ENCODE measurements at regions not wholly inside any gene's neighbourhood (a gene's known extent, or its start where the extent isn't known, plus 50 kb on each side); places are given as distances from the start of the nearest gene placed in this dataset.

DNA sequence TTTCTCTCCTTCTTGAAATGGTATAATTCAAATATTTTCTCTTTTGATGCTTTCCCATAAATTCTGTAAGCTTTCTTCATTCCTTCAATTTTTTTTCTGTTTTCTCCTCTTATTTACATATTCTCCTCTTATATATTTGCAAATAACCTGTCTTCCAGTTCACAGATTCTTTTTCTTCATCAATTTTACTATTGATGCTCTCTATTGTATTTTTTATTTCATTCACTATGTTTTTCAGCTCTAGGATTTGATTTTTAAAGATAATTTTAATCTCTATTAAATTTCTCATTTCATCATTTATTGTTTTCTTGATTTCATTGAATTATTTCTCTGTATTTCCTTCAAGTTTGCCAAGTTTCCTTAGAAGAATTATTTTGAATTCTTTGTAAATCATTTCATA is 54.0 kb upstream of the PRPS1L1 start:
- no peak for DNase-seq

DNA sequence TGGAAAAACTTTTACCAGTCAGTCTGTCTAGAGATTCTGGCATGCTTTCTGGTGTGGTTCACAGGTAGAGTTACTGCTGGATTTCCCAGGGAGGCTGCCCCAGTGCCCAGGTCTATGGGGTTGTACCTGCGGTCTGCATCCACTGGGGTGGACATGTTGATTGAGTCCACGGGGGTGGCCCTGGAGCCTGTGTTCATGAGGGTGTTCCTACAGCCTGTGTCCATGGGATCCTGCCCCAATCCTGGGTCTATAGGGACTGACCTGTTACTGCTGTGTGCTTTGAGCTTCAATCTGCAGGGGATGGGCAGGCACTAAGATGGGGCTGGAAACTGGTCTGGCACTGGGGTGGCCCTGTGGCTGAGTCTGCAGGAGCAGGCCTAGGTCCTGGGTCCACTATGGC is 54.5 kb upstream of the PRPS1L1 start:
- no peak for DNase-seq

DNA sequence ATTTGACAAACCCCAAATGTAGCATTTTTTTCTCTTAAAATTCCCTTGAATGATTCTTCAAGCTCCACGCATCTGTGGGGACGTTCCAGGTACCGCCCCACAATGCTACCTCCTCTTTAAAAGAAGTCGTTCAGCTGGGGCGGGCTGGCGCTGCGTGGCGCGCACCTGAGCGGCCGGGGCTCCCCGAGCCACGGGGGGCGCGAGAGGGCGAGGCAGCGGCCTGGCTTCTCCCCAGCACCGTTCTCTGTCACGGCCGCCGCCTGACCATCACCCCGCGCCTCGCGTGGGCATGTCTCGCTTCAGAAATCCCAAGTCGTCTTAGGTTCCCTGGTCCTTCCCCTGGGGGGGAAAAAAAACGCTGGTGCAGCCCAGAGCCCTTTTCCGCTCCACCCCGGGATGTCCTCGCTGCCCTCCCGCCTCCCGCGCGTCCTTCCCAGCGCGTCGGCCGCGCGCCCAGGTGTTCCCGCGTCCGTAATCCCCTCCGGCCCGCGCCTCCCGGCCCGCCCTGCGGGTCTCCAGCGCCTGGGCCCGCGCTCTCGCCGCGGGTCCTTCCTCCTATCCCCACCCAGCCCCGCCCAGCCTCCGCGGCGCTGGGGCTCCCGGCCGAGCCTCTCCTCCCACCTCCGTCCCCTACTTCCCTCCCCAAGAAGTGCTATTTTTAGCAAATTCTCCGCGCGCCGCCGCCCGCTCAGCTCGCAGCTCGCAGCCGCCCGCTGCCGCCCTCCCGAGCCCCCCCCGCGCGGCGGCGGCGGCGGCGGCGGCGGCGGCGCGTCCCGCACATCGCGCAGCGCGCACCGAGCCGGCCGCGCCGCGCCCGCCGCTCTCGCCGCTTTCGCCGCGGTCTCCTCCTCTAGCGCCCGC is 58.7 kb upstream of the PRPS1L1 start:
- DNase-seq, result no peak

DNA sequence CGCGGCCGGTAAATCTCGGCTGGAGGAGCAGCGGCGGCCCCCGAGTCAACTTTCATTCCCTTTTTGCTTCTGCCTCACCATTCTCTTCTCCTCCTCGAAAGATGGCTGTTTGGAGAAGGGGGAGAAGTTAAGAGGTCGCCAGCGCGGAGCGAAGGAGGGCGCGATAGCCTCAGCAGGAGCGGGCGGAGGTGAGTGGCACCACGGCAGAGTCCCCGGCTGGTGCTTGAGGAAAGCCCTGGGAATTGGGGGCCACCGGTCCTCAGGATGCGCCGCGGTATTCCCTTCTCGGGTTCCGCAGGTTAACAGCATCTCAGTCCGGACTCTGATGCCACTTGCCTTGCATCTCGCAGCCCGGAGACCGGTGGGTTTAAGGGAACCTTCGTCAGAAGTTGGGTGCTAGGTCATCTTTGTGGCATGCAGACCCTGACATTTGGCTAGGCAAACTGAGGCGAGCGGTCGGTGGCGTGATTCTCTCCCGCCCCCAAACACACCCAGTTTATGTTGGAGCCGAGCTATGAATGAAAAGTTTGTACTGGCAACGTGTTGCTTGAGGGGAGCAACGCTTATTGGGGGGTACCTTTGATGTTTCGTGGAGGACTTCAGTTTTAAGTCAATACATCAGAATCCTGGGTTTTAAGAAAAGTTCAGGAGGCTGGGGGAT is 59.5 kb upstream of the PRPS1L1 start:
- DNase-seq, result no peak

DNA sequence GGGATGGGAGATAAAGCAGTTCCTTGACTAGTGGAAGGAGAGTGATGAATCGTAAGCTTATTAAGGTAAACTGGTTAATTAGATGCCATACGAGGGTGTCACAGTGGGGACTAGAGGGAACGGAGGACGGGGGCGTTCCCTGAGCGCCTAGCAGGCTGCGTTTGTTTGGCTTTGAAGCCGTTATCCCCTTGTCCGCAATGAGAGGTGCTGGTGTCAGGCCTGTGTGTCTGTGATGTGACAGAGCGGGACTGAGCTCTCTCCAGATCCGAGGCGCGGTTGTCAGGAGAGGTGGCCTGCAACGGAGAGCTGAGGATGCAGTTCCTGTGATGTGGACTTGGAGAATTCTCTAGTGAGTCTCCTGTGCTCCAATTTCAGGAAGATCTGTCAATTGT is 60.0 kb upstream of the PRPS1L1 start:
- DNase-seq, result no peak

DNA sequence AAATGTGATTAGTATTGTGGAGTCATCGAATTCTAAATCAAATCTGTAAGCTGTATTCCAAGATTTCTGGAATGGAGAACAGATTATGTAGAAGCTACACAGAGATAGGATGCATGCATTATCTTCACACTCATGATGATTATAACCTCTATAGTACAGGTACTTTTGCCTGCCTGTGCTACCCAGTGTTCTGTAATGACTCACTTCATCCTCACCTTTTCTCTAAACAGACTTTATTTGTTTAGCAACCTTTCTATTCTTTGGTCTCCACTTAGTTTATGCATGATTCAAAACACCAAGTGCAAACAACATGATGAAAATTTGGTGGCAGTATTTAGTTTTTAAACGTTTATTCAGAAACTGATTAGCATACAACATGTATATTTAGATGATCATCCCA is 68.4 kb upstream of the PRPS1L1 start:
- no peak for DNase-seq

GRCh38 chr7:18102576-18102975 is 74.9 kb upstream of the PRPS1L1 start:
- no peak for DNase-seq

DNA sequence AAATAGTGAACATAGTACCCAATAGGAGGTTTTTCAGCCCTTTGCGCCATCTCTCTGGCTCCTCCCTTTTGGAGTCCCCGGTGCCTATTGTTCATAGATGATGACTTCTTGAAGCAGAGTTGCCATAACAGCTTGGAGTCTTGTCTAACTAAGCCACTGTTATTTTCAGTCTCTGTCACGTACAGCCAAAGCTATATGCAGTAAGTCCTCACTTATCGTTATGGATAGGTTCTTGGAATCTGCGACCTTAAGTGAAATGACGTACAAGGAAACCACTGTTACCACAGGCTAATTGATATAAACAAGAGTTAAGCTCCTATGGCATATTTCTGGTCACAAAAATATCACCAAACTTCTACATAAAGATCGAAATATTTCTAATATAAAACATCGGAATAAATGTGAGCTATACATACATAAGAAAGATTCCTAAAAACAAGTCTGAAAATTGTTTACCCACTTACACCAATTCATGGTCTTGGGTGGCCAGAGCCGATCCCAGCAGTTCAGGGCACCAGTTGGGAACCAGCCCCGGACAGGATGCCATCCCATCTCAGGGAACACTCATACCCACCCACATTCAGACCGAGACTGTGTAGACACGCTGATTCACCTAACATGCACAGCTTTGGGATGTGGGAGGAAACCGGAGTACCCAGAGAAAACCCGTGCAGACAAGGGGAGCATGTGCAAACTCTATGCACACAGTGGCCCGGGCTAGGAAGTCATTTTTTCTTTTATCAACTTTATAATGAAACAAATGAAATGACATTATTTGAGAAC is 76.0 kb upstream of the PRPS1L1 start:
- DNase-seq, result no peak

- DNase-seq, result no peak
Observed at GRCh38 chr7:18109762-18110161, 82.1 kb upstream of the PRPS1L1 start.

GRCh38 chr7:18116661-18117060 is 89.0 kb upstream of the PRPS1L1 start:
- no peak for DNase-seq

DNA sequence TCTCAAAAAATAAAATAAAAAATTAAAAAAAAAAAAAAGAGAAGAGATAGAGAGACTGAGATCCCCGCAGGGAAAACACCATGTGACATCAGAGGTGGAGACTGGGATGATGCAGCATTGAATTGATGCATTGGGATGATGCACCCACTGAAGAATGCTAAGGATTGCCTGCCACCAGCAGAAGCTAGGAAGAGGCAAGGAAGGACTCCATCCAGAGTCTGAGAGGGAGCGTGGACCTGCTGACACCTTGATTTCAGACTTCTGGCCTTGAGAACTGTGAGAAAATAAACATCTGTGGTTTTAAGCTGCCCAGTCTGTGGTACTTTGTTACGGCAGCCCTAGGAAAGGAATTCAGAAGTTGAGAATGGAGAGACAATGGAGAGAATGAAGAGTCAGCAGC is 89.8 kb upstream of the PRPS1L1 start:
- no peak for DNase-seq

DNA sequence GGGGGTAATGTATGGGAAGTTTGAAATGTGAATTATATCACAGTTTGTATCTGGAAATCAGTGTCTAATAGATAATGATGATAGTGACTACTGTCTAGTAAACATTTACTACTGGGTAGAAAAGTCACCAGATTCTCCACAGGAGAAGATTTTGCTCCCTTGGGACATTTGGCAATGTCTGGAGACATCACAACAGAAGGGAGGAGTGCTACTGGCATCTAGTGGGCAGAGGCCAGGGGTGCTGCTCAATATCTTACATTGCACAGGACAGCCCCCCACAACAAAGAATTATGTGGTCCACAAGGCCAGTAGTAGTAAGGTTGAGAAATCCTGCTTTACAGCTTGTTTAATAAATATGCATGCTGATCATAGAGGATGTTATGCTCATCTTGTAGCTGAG is 92.3 kb upstream of the PRPS1L1 start:
- DNase-seq, result no peak

DNA sequence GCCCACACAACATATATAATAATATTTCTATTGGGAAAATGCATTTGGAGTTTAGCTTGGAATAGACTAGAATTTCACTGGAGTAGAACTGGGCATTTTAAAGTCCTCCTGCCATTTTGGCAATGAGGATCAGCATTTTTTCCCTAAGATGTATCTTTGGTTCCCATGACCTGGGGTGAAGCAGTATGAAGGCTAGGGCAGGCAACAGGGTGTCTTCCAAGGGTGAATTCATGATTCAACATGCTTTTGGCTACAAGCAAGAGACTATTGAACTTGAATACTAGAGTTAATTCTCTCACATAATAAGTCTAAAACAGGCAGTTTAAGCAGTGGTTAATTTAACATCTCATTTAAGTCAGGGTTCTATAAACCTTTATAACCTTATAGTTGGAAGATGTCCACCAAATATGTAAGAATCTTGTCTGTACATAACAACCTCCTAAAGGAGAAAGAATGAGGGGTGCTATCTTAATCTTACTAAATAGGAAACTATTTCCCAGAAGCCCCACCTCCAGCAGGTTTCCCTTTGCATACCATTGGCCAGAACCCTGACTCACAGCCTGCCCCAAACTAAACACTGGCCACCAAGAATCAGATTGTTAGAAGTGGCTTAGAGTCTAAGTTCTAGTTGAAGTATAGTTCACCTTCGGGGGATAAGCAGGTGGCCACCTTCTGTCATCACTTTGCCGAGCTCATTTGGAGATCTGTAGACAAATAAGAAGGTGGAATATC is 96.0 kb upstream of the PRPS1L1 start:
- DNase-seq, result no peak

DNA sequence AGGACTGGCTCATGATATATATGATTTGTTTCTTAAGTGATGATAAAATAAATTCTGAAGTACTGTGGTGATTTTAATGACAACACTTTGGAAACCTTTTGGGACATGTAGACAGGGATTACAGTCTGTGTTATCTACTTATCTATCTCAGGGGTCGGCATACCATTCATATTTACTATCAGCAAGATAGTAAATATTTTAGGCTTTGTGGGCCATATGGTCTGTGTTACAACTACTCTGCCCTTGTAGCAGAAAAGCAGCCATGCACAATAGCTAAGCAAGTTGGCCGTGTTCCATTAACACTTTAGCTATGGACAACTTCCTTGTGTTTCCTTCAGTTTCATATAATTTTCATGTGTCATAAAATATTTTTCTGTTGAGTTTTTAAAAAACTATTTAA is 97.8 kb upstream of the PRPS1L1 start:
- DNase-seq, result no peak

DNA sequence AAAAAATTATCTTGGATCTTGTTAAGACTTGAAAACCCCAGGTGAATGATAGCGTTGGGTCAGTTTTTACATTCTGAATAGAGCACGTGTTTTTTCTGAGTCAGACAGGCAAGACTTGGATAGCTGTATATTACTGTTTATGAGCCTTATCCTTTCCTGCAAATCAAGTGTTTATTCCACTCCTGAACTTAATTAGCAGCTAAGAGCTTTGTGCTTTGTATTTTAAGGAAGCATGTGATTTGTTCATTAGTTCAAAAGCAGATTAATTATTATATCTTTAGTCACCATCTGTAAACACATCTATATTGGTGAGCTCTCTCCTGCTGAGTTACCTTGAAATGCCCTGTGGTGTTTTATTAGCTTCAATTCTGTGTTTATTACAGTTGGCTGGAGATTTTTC is 98.6 kb upstream of the PRPS1L1 start:
- DNase-seq, result no peak

- DNase-seq, result no peak
Observed at GRCh38 chr7:18128846-18129245, 101.2 kb upstream of the PRPS1L1 start.

DNA sequence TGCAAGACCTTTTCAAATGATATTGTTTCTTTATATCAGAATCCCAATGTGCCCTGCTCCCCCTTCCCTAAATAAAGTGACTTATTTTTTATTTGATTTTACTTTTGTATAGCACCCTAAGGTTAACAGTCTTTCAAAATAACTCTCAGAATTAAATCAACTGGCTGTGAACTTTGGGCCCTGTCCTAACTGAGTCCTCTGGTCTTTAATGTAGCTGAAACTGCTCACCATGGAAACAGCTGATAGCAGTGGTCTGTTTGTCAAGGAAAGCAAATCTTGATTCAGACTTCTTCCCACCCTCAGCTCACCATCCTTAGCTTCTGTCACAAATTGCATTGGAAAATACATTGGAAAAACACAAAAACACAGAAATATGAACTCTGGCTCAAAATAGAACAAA is 105.2 kb upstream of the PRPS1L1 start:
- no peak for DNase-seq

DNA sequence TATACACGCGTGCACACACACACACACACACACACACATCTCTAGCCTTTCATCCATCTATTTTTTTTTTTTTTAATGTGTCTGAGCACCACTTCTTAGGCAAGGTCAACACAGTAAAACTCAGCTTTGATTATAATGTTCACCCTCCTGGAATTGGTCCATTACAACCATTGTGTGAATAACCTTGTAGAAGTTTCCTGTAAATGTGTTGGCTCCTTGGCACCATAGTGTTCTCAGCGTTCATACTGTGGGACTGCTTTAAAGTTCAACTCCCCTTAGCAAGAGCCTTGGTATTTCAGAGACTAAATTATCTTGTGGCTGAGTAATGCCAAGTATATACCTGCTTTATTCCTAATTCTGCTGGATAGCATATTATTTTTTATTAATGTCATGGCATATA is 106.3 kb upstream of the PRPS1L1 start:
- DNase-seq, result no peak

GRCh38 chr7:18140943-18141342 is 113.3 kb upstream of the PRPS1L1 start:
- DNase-seq, result no peak

GRCh38 chr7:18144166-18144565 is 116.5 kb upstream of the PRPS1L1 start:
- no peak for DNase-seq

DNA sequence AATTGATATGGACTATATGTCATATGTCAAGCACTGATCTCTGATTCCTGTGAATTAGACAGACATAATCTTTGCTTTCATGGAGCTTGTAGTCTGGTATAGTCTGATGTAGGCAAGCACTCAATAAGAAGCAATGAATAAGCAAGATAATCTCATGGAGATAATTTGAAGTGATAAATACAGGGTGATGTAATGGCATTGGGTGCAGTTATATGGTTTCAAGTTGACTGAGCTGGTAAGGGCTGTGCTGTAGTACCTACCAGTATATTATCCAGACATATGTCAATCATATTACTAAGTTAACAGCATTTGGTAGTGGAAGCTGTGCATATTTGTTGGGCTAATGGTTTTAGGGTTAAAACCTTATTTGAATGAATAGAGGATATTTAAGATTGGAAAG is 117.5 kb upstream of the PRPS1L1 start:
- no peak for DNase-seq

GRCh38 chr7:18151422-18151821 is 123.8 kb upstream of the PRPS1L1 start:
- DNase-seq, result no peak

DNA sequence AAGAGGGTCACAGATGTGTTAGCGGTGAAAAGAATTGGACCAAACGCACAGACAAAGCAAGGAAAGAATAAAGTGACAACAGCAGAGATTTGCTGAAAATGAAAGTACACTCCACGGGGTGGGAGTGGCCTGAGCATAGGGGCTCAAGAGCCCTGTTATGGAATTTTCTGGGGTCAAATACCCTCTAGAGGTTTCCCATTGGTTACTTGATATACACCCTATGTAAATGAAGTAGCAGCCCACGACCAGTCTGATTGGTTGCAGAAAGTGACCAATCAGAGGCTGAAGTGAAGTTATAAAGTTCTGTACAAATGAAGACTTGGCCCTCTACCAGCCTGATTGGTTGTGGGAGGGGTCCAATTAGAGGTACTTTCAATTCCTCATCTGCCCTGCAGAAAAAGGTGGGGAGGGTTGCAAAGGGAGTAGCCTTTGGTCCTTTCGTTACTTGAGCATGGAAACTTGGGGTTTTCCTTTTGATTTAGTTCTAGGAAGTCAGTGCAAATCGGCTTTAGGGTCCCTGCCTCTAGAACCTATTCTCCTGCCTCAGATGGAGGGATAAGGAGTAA is 125.6 kb upstream of the PRPS1L1 start:
- no peak for DNase-seq
